ENCODE measurements at regions not wholly inside any gene's neighbourhood (a gene's known extent, or its start where the extent isn't known, plus 50 kb on each side); places are given as distances from the start of the nearest gene placed in this dataset.
"Not testable (repeated sequence)": the region's sequence is repeated elsewhere in the genome, so short reads cannot be mapped to it uniquely, and the experiment has no call there.

DNA sequence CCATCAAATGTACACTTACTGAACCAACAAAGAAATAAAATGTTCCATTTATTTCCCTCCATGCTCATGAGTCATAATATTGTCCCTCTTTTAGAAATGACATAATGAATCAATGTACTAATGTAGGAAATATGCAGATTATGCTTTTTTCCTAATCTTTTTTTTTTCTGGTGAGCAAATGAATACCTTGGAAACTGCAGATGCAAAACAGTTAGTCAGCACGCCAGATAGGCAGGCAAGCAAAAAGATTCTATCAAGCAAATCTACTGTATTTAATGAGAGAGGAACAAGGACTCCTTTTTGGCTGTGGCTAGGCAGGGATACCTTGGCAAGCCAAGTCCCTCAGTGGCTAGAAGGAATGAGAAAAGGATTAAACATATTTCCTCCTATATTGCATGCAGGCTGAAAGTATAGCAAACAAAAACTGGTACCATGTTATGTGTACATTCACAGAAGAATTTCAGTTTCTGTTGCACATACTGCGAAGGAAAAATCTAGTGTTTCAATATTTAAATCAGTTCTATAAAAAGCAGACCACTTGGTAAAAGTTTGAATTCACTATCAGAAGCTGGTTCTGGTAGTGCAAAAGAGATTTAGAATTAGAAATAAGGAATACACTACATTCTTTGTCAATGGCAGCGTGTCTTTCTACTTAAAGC lies 605.4 kb downstream of the TLE1 start:
- no peak for DNase-seq (ENCODE audit: low read depth in 2 of 3, low spot score in 2 of 3)

DNA sequence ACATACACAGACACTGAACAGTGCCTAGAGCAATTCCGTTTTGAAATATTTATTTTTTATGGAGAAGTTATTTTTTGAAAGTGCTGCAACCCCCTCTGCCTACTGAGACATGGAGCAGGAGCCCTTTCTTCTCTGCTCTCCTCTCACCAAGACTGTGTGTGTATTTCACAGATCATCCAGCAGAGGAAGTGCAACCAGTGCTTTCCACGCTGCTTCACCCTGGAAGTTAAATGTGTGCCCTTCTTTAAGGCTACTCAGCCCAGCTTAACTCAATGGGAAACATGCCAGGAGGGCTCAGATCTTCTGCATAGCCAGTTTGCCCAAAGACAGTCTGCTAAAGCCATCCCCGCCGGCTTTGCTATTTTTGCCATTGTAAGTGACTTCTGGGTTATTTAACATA lies 606.3 kb downstream of the TLE1 start:
- DNase-seq (ENCODE audit: low read depth in 2 of 3, low spot score in 2 of 3), result no peak

DNA sequence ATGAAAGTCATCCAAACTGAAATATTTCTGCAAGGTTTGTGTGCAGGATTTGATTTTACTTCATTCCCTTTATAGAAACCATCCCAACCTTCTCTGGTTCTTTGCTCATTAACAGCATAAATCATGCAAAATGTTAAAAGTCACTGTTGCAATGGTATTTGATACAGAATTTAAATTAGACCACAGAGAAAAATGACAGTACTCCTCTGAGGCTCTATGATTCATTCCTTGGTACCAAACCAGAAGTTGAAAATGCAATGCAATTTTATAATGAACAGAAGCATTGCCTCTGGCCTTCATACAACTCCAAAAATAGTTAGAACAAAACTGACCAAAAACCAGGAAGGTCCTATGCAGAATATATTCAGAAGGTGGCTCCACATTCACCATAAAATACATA lies 607.1 kb downstream of the TLE1 start:
- no peak for DNase-seq (ENCODE audit: low read depth in 2 of 3, low spot score in 2 of 3)

DNA sequence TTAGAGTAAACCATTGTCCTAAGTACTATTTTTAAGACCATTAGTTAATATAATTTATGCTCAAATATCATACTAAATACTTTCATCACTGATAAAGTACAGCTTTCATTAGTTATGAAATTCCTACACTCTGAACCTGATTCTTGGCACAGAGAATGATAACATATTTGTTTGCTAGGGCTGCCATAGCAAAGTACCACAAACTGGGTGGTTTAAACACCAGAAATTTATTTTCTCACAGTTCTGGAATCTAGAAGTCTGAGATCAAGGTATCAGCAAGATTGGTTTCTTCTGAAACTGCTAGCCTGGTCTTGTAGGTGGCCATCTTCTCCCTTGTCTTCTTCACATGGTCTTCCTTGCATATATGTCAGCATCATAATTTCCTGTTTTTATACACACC lies 608.4 kb downstream of the TLE1 start:
- no peak for DNase-seq (ENCODE audit: low read depth in 2 of 3, low spot score in 2 of 3)

DNA sequence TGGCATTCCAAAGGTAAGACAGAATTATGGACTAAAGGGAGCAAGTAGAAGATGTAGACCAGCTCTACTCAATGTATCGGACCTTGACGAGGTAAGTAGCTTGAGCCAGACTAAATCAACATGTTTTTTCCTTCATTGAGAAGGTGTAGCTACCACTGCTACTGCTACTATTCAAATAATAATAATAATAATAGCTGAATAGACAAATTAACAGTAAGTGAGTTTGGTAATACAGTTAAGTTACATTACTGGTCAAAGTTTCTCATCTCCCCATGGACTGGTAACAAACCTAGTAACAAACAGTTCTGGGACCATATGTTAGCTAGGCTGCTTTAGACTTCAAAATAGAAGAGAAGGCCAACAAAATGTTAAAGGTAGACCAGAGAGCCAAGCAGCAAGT lies 609.2 kb downstream of the TLE1 start:
- DNase-seq (ENCODE audit: low read depth in 2 of 3, low spot score in 2 of 3), result no peak

DNA sequence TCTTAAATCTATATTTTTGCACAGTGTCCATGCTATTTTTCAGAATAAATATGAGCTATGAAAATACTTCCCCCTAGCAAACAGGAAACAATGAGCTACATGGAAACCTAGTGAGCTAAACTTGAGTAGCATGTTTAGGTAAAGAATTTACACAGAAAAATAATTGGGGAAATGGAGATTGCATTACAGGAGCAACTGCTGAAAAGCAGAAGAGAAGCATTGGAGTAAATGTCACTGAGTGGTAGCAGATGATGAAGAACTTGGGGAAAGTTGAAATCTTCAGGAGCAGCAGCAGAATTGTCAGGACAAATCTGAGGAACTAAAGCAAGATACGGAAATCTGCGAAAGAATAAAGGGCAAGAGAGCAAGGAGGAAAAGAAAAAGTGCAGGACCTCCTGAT lies 610.3 kb downstream of the TLE1 start:
- no peak for DNase-seq (ENCODE audit: low read depth in 2 of 3, low spot score in 2 of 3)

DNA sequence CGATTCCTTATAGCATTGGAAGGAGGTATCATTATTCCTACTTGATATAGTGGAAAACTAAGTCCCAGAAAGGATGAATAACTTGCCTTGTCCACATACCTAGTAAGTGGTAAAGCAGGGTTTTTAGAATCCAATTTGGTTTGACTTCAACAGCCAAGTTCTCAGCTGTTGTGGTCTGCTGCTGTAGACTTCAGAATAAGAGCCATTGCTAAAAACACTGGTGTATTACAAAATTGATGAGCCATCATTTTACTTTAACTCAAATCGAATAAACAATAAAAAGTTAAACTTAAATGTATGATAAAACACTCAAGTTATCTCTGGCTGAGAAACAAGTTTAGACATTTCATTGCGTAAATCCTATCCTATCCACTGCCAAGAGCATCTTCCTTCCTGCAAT lies 610.8 kb downstream of the TLE1 start:
- no peak for DNase-seq (ENCODE audit: low read depth in 2 of 3, low spot score in 2 of 3)

DNA sequence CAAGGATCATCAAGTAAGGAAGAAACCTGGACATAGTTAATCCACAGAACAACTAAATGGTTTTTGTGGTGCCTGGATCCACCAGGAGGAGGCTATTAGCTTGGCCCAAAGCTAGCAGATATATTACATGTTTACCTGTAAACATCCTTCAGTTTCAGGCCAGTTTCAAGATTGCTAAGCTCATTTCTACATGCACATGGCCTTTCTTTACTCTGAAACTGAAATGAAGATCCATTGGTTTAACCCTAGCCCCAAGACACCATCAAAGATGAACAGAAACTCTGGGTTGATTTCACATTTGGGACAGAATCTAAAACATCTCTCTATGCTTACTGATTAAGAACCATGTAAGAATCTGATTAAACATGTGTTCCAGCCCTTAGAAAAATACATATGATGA lies 611.8 kb downstream of the TLE1 start:
- DNase-seq (ENCODE audit: low read depth in 2 of 3, low spot score in 2 of 3), result no peak

DNA sequence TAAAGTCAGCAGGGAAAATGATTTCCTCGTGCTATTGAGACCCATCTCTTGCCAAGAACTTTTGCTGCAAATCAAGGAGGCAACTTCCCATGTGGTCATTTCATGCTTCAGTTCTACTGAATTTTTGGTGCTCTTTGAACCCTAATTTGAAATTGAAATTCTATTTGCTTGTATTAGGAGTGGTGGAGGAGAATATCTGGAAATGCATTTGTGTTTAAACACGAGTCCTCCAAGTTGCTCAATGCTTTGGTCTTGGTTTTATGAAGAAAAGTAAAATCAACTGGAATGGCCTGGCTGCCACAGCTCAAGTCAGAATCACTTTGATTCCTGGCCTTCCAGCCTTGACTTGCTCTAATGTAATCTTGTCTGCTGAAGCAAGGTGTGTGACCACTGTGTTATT lies 613.2 kb downstream of the TLE1 start:
- DNase-seq (ENCODE audit: low read depth in 2 of 3, low spot score in 2 of 3), result no peak

DNA sequence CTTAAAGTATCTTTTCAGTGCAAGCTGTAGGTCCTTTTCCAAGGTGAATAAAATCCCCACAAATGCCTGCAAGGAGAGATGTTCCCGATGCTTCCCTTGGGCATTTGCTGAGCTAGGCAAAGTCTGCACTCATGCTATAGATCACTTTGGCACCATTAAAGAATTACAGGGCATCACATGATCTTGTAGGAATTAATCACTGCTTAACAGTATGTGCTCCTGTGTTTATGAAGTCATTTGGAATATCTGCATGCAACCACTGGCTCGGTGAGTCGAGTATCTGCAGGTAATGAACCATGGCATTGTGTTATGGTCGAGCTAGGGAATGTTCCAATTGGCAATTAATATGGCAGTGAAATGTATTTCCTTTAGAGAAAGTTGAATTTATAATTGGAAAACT lies 615.1 kb downstream of the TLE1 start:
- DNase-seq (ENCODE audit: low read depth in 2 of 3, low spot score in 2 of 3), result no peak

DNA sequence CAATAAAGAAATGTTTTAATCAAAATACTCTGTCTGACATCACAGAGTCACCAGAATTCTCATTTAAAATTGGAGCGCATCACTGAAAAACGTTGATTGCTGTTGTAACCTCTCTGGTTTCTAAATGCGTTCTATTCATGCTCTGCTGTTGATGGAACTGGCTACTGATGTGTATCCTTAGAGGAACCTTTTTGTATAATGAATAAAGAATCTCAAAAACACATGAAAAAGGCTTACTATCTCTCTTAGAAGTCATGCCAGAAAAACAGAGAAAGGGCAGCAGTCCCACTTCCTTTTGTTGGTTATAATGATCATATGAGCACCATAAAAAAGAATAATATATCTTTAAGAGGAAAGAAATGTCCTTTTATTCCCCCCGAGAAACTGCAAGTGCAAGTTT lies 615.5 kb downstream of the TLE1 start:
- DNase-seq (ENCODE audit: low read depth in 2 of 3, low spot score in 2 of 3), result no peak

DNA sequence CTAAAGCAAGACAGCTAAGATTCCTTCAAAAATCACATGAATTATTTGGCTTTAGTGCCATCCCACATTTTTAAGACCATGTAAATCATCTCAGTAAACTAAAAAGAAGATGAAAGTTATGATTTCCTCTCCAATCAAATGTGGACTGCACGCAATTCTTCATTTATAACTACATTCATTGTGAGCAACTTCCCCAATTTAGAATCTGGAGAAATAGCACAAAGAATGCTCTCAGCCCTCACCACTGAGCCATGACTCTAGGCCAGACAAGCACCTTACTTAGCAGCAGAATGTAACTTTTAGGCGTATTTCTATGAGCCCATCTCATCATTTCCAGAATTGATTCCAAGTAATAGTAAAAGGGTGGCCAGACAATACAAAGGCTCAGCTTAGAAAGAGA lies 616.6 kb downstream of the TLE1 start:
- no peak for DNase-seq (ENCODE audit: low read depth in 2 of 3, low spot score in 2 of 3)

DNA sequence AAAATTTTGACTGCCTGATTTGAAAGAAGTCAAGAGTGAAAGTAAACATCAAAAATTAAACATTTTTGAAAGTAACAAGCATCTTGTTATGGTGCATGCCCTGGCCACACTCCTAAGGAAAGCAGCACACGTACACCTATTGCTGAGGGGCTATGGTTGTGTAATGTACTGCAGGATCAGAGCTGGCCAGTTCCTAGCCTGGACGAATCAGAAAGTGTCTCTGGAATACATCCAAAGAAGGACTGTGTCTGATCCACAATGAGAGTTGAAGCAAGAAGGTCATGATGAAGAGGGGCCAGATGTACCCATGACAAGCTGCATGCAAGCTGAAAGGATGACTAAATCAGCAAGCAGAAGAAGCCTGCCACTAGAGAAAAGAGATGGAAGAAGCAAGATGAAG lies 618.2 kb downstream of the TLE1 start:
- no peak for DNase-seq (ENCODE audit: low read depth in 2 of 3, low spot score in 2 of 3)

DNA sequence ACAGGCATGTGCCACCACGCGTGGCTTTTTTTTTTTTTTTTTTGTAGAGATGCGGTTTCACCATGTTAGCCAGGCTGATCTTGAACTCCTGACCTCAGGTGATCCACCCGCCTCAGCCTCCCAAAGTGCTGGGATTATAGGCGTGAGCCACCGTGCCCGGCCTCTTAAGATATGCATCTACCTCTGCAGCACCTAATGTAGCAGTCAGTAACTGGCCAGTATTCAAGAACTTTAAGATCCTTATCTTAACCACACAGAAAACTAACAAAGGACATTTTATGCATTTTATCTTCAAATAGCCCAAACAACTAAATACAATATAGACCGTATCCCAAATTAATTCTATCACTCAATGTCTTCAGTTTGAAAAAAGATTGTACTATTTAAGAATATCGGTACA lies 618.7 kb downstream of the TLE1 start:
- no peak for DNase-seq (ENCODE audit: low read depth in 2 of 3, low spot score in 2 of 3)

DNA sequence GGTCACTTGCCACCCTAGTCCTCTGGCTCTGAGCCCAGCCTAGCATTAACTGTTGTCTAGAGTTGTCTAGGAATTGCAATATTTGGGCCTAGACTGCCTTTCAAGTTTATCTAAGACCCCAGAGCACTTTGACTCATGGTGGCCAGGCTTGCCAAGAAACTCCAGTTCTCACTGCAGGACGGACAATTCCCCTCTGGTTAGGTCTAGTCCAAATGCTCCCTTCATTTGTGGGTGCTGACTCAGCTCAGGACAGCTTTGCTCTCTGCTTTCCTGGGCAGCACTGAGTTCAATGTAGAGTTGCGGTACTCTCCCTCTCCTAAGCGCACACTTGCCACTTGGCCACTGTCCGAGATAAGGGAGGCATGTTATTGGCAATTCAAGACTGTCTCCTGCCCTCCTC lies 619.4 kb downstream of the TLE1 start:
- no peak for DNase-seq (ENCODE audit: low read depth in 2 of 3, low spot score in 2 of 3)

DNA sequence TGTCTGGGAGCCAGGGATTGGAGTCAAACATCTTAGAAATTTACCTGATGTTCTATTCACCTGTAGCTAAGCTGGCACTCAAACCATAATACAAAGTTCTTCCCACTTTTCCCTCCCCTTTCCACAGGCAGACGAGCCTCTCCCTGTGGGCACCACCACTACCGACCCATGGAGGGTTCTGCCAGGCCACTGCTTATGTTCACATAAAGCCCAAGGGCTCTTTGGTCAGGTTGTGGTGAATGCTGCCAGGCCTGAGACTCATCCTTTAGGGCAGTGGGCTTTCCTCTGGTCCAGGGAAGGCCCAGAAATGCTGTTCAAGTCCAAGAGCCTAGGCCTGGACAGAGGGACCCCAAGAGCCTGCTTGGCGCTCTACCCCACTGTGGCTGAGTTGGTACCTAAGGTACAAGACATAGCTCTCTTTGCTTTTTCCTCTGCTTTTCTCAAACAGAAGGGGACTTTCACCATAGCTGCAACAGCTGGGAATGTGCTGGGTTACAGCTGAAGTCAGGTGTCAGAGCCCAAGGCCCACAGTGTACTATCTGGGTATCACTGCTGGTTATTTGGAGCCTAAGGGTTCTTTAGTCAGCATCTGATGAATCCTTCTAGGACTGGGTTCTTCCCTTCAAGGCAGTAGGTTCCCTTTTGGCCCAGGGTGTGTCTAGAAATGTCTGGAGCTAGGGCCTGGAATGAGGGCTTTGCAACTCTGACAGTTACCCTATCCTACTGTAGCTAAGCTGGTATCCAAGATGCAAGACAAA lies 620.1 kb downstream of the TLE1 start:
- DNase-seq (ENCODE audit: low read depth in 2 of 3, low spot score in 2 of 3), result no peak

DNA sequence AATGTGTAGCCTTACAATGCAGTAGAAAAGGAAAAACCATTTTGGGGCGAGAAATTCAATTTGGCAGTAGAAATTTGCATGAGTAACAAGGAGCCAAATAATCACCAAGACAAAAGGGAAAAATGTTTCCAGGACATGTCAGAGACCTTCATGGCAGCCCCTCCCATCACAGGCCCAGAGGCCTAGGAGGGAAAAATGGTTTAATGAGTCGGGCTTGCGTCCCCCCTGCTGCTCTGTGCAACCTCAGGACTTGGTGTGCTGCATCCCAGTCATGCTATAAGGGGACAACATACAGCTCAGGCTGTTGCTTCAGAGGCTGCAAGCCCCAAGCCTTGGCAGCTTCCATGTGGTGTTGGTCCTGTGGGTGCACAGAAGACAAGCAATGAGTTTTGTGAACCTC lies 626.4 kb downstream of the TLE1 start:
- DNase-seq (ENCODE audit: low read depth in 2 of 3, low spot score in 2 of 3), result not testable (repeated sequence)

DNA sequence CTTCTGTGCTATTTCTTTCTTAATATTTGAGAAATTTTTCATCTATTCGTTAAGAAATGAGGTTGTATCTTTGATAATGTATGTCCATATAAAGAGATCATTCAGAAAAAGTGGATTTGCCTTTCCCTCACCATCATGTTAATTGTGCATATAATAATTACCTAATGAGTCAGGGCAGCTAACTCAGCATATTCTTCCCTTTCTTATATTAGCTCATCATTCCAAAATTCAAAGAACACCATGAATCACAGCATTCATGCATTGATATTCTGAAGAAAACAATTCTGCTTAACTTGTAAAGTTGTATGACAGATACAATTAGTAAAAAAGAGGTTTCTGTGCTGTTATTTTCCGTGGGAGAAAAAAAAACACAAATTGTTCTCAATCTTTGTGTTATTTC lies 630.6 kb downstream of the TLE1 start:
- no peak for DNase-seq (ENCODE audit: low read depth in 2 of 3, low spot score in 2 of 3)

DNA sequence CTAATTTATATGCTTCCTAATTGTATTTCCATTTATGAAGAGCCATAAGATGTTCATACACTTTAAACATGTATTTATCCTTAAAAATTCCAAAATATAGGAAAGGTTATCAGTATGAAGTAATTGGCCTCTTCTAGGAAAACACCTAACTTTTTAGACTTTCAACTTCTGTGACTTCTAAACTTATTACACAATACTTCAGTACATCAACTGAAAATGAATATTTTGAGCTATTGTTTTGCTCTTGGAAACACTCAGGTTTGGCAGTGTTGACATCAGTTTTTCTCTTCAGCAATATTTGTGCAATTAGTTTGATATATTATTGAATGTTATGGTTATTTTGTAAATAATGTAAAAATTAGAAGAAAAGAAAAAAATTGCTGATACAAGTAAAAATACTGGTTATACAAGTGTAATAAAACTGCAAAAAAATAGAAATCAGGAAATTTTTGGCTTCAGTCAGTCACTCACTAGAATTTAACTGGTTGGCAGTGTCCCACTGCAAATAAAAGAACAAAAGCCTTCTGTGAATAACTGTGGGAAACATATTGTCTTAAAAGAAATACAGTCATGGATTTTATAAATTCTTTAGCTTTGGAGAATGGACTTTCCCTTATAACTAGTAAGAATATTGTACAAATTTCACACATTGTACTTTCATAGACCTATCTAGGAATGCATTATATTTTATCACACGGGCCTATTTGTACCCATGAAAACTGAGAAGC lies 635.9 kb downstream of the TLE1 start:
- no peak for DNase-seq (ENCODE audit: low read depth in 2 of 3, low spot score in 2 of 3)

DNA sequence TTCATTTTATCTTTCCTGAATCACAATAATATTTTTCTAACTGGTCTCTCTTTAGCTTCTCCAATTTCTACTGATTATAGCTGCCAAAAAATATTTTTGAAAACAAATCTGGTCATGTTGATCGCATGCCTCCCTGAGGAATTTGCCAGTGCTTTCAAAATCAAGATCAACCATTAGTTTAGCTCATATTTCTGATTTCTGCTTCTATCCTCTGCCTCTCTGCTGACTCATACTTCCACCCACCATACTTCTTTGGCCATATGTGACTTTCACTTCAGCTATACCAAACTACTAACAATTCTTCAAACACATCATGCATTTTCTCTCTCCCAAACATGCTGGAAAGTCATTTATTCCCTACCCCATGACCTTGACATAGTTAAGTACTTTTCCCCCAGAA lies 636.5 kb downstream of the TLE1 start:
- DNase-seq (ENCODE audit: low read depth in 2 of 3, low spot score in 2 of 3), result no peak

DNA sequence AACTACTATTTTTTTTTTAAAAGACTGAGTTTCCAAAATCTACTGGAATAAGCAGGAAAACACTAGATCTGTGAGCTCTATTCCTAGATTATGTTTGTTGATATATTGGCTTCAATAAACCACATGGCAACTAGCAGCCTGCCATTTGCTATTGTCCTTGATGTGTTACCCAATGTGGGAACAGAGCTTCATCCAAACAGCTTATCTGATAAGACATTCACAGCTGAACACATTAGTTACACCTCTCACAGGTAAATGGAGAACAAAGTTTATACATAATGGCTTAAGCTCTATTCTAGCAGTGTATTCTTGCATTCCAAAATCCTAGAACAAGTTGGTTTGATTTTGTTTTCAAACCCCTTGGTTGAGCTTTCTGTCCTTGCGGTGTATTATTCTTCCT lies 642.1 kb downstream of the TLE1 start:
- DNase-seq (ENCODE audit: low read depth in 2 of 3, low spot score in 2 of 3), result no peak

DNA sequence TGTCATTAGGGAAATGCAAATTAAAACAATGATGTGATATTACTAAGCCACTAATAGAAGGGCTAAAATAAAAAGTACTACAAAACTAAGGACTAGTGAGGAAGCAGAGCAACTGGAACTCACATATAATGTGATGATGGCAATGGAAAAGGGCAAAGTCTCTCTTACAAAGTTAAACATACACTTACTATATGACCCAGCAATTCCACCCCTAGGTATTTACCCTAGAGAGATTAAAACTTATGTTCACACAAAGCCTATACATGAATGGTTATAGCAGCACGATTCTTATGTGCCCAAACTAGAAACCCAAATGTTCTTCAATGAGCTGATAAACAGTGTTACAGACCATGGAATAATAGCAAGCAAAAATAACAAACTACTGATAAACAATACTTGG lies 643.7 kb downstream of the TLE1 start:
- no peak for DNase-seq (ENCODE audit: low read depth in 2 of 3, low spot score in 2 of 3)
